GM18499 (cell line): ENCODE measurements at regions not wholly inside any gene's neighbourhood (a gene's known extent, or its start where the extent isn't known, plus 50 kb on each side); places are given as distances from the start of the nearest gene placed in this dataset.

Experiments used
- ATAC-seq: cut with Tn5 transposase; IDR thresholded peaks from one replicate; pipeline ENCODE4 v1.9.1; 2021; ENCODE audit warnings: moderate number of reproducible peaks; ENCODE audit not compliant: insufficient read depth, unreplicated experiment

- ATAC-seq: no peak
Measured at GRCh38 chr1:55632906-55633305, 417.7 kb upstream of the USP24 start.

- no peak for ATAC-seq
Measured at GRCh38 chr1:55632058-55632457, 416.9 kb upstream of the USP24 start.

- ATAC-seq: no peak
Measured at GRCh38 chr1:55631509-55631908, 416.3 kb upstream of the USP24 start.

DNA sequence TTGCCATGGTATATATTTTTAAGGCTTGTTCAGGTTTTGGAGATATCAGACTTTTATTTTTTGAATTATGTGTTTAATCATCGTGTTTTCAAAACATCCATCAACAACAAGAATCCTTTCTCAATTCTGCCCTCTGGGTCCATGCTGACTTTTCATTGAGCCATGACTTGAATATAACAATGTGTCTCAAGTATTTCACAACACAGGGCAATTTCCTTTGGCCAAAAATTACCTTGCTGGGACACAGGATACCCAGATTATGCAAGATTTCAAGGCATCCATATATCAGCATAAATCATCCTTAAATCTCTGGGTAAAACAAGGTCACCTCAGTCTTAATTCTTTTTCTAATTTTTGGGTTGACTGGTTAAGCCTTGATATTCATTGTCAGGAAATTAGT lies 411.2 kb upstream of the USP24 start:
- no peak for ATAC-seq

- no peak for ATAC-seq
Measured at GRCh38 chr1:55624766-55625165, 409.6 kb upstream of the USP24 start.

DNA sequence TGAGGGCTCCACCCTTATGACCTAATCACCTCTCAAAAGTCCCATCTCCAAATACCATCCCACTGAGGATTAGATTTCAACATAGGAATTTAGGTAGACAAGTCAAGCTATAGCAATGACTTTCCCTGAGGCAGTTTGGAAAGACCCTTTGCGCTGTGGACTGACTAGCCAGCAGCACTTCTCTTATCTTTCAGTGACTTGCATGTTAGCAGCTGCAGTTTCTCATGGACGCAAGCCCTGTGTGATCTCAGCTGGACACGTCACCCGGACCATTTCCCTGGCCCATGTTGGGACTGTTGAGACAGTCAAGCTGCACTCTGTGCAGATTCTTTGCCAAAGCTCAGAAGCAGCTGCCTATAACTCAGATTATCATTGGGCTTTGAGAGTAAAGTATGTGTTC lies 408.1 kb upstream of the USP24 start:
- no peak for ATAC-seq

DNA sequence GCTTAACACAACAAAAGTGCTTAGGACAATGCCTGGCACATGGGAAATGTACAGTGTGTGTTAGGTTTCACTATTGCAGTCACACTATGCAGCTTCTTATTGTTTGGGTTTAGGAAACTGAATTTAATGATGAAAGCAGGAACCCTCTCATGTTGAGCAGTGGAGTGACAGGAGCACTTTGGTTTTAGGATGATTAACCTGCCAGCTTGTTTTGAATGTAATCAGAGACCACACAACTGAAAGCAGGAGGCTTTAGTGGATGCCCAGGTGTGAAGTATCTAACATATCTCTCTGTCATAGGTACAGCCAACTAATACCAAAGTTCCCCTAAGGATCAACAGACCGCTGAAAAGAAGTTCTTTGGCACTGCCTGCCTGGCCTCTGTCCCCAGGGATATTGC lies 406.9 kb upstream of the USP24 start:
- ATAC-seq: no peak

- ATAC-seq: no peak
Measured at GRCh38 chr1:55618199-55618598, 403.0 kb upstream of the USP24 start.

DNA sequence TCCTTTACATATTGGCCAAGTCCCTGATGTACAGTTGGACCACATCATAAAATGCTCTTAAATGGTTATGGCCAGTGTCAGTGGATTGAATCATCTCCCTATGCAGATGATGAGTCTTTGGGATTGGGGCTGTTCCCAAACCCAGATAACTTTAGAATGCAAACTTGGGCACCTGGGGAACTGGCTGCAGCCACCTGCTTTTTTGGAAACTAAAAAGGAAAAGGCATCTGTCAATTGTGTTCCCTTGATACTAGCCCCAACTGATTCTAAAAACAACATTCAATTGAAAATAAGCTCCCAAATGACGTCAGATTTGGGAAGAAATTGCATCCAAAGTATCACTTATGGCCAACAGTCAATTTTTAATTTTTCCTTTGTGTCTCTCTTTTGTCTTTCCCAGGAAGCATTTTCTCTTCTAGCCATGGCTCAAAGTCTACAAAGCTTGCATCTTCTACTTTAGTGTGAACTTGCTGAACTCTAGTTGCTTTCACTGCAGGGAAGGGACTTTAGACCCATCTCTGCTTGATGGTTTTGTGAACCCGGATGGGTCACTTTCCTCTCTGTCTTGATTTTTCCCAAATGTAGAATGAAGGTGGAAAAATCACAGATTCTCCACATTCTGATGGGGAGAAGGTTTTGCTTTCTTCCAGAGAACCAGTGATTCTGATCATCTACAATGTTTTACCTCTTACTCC lies 402.3 kb upstream of the USP24 start:
- ATAC-seq: no peak

GRCh38 chr1:55612988-55613387 lies 397.8 kb upstream of the USP24 start:
- no peak for ATAC-seq

GRCh38 chr1:55611123-55611522 lies 396.0 kb upstream of the USP24 start:
- ATAC-seq: no peak

DNA sequence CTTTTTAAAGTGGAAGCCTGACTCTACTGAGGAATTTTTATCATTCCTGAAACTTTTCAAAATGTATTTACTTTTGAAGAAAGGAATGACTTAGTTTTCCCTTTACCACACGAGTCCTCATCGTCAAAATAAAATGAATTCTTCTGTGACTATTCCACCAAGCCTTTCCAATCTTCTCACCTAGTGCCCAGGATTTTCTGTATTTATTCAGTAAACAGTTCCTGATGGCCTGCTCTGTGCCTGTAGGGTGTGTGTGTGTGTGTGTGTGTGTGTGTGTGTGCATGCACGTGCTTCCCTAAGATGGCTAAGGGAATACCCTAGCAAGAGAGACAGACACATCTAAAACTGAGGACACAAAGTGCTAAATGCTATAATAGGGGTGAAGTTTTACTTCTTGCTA lies 395.0 kb upstream of the USP24 start:
- ATAC-seq: no peak

DNA sequence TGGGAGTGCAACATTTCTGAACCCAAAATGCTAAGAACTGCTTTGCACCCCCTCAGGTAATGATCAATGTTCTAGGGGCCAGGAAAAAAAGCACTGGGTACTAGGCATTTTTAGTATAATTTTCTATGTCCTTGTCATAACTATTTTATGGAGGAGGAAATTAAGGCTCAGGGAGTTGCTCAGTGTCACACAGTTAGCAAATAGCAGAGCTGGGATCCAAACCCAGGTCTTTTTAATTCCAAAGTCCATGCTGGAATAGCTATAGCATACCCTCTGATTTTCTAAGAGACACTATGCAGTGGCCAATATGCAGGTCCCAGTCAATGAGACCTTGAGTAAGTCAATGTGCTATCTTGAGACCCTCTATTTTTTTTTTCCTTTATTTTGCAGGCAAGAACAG lies 394.5 kb upstream of the USP24 start:
- ATAC-seq: no peak

DNA sequence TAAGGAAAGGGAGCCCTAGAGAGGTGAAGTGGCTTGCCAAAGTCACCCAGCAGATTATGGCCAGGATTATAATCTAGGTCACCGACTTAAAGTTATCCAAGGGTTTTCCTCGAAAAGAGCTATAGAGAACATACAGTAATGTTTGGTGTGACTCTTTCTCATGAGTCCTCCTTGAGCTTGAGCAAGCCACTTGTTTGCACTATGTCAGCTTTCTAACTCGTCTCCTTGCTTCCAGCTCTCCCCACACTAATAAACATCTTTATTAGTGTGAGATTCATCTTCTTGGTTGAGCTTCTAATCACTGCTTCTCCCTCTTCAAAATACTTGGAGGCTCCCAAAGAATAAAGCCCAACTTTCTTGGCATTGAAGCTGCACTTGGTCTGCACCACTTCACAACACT lies 390.0 kb upstream of the USP24 start:
- ATAC-seq: no peak

GRCh38 chr1:55604749-55605148 lies 389.6 kb upstream of the USP24 start:
- no peak for ATAC-seq

DNA sequence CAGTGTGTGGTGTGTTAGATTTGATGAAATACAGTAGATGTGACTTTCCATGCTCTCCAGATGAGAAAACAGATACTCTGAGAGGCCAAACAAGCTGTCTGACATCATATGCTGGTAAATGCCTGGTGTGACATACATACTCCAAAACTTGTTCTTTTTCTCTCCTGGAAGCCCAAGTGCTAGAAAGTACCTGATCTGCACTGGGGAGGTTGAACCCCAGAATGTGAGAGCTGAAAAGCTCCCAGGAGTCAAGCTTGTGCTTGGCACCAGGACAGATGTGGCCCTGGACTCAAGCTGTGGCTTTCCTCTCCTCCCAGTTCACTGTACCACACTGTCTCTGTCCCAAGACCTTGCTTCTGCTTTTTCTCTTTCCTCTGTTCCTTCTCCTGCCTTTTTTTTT lies 389.0 kb upstream of the USP24 start:
- no peak for ATAC-seq

GRCh38 chr1:55600242-55600641 lies 385.1 kb upstream of the USP24 start:
- no peak for ATAC-seq

GRCh38 chr1:55597910-55598309 lies 382.7 kb upstream of the USP24 start:
- no peak for ATAC-seq

GRCh38 chr1:55594701-55595100 lies 379.5 kb upstream of the USP24 start:
- no peak for ATAC-seq

- ATAC-seq: no peak
Measured at GRCh38 chr1:55593298-55593697, 378.1 kb upstream of the USP24 start.

DNA sequence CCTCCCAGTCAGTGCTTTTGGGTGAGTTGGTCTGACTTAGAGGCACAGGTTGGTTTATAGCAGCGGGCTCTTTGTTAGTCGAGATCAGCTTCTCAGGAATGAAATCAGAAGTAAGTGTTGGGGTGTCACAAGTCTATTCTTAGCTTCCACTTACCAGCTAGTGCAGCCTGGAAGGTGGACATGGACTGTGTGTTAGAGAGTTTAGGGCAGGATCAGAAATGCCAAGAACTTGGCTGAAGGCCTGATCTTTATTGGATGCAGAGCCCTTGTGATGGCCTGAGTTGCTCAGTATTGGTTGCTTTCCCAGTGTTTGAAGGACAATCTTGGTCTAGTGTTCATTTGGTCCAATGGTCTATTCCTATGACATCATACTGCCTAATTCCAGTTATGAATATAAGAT lies 377.0 kb upstream of the USP24 start:
- no peak for ATAC-seq

DNA sequence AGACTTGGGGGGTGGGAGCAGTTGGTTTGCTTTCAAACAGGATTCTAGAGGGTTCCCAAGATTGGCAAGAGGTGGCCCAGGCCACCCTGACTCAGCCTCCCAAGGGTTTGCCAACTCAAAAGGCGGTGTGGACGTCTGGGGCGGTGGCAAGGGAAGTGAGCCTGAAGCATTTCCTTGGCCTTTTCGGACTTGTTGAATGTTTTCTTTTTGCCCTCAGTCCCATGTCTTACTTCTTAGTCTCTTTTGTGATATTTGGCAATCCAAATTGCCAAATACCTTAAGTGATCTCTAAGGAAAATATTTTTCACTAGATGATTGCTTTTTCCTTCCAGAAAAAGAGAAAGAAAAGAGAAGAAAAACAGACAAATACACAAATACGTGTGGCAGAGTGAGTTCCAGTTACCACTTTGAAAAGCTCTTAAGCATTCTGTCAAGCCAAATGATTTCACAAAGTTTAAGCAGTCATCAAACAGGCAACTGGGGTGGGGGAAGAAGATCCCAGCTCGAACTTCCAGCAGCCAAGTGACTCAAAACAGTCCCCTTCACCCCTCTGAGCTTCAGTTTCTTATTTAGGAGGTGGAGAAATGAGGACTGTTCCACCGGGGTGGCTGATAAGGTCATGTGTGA lies 374.6 kb upstream of the USP24 start:
- ATAC-seq: no peak
